ENCODE measurements at regions not wholly inside any gene's neighbourhood (a gene's known extent, or its start where the extent isn't known, plus 50 kb on each side); places are given as distances from the start of the nearest gene placed in this dataset.

- peaks cover 82 to 90% of the 10 kb centered on the region in 2 experiments for H3K9me3 Mint-ChIP-seq
- H3K27me3 Mint-ChIP-seq (ENCODE audit: low read depth): no peaks in the 10 kb centered on the region; the same call in 1 of the 2 replicates
- no peak overlapping the region for H4K91ac ChIP-seq (ENCODE audit: insufficient read length, low read depth, low read length)
- no peak overlapping the region for H2AK5ac ChIP-seq (ENCODE audit: insufficient read length, low read length)
- H3T11ph ChIP-seq (ENCODE audit: low read length): no peak overlapping the region
- H3K4me3 Mint-ChIP-seq: no peak overlapping the region
- no peaks in the 10 kb centered on the region for H3K79me2 ChIP-seq (ENCODE audit: insufficient read depth, low read length)
- H2AFZ ChIP-seq (ENCODE audit: low read length): no peak overlapping the region
- H3K9ac ChIP-seq (ENCODE audit: extremely low read depth, insufficient read length, low read length): no peak overlapping the region
- TF ChIP-seq CTCF (conservative IDR thresholded peaks at IDR 0.05): no peak
- H3K14ac ChIP-seq (ENCODE audit: insufficient read depth, low read length): no peak overlapping the region
- no peak overlapping the region for H3K23ac ChIP-seq (ENCODE audit: insufficient read length, low read depth, low read length)
- no peak overlapping the region for H3K56ac ChIP-seq (ENCODE audit: insufficient read length, low read depth, low read length)
- no peak overlapping the region for H4K5ac ChIP-seq (ENCODE audit: insufficient read length, low read depth, low read length)
- no peaks in the 10 kb centered on the region for H3K23me2 ChIP-seq (ENCODE audit: insufficient read length, low read depth, low read length, poor library complexity, severe bottlenecking)
- no peak overlapping the region for H2BK5ac ChIP-seq (ENCODE audit: insufficient read length, low read length)
- no peak overlapping the region for H3K27ac ChIP-seq (ENCODE audit: insufficient read length, low read depth, low read length)
- H3K36me3 Mint-ChIP-seq (ENCODE audit: insufficient read depth in 1 of 3, low read depth in 3 of 3): peaks cover 9 to 13% (median 13%) of the 10 kb centered on the region in 3 experiments; a peak in 6 of 7 replicates
- H3K18ac ChIP-seq (ENCODE audit: insufficient read length, low read depth, low read length): no peak overlapping the region
- no peak overlapping the region for H2BK120ac ChIP-seq (ENCODE audit: low read depth, low read length, poor library complexity, severe bottlenecking)
- no peaks in the 10 kb centered on the region for H3K4me1 Mint-ChIP-seq
- no CpG with 5 or more reads among the region's 7 CpGs for WGBS (ENCODE audit: extremely low coverage, insufficient read length, low lambda C conversion rate)
- H3K27me3 ChIP-seq (ENCODE audit: insufficient read depth, low read length): no peaks in the 10 kb centered on the region
- no peak overlapping the region for H3K4me2 ChIP-seq (ENCODE audit: insufficient read depth, insufficient read length, low read length)
- no peak overlapping the region for H3K4ac ChIP-seq (ENCODE audit: low read depth, low read length)
- H4K8ac ChIP-seq (replicated peaks; ENCODE audit: insufficient read length, low read depth, low read length): no peak overlapping the region
- H4K20me1 ChIP-seq (ENCODE audit: control insufficient read depth, insufficient read depth, insufficient read length): no peaks in the 10 kb centered on the region
- no peaks in the 10 kb centered on the region for H3K79me1 ChIP-seq (ENCODE audit: insufficient read depth, low read depth, low read length, poor library complexity, severe bottlenecking)
- no peak overlapping the region for H2BK12ac ChIP-seq (ENCODE audit: insufficient read length, low read depth, low read length)
- H2BK20ac ChIP-seq (ENCODE audit: low read depth, low read length, poor library complexity, severe bottlenecking): no peak overlapping the region
- no peaks in the 10 kb centered on the region for H3K4me1 ChIP-seq (ENCODE audit: insufficient read depth, low read length)
- H3K9me3 ChIP-seq (ENCODE audit: control insufficient read depth, low read depth, low read length): peaks cover 92% of the 10 kb centered on the region
- DNase-seq: no peak
- H3K27ac Mint-ChIP-seq: no peak overlapping the region
- no peak overlapping the region for H2BK15ac ChIP-seq (ENCODE audit: low read depth, low read length)
Measured at GRCh38 chr13:18946738-18947137, 234.9 kb downstream of the TUBA3C start.
